ENCODE measurements at regions not wholly inside any gene's neighbourhood (a gene's known extent, or its start where the extent isn't known, plus 50 kb on each side); places are given as distances from the start of the nearest gene placed in this dataset.
A peak's percentile ranks its signal among the peaks of the same experiment; 100 is the strongest.

DNA sequence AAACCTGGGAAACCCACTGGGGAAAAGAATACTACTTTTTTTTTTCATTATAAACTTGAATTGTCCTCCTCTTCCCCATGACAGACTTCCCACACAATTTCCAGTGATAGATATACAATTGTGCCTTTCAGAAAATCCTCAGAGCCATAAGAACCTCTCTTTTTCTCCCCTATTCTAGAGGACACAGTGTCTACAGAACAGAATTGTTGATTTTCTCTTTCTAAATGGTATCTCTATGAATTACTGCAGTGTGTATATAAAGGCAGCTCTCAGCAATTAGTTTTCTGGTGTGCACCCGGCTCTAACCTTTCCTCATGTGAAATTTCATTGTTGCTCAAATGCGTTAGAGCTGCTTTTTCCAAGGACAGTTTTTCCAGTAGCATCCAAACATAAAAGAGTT lies 430.1 kb downstream of the TUSC7 start:
- H3K27me3 ChIP-seq, result no peaks in the 10 kb centered on the region
- no peak overlapping the region for H3K27ac ChIP-seq
- DNase-seq, result no peak
- no peaks in the 10 kb centered on the region for H3K36me3 ChIP-seq
- no peaks in the 10 kb centered on the region for H3K9me3 ChIP-seq
- intact Hi-C loops (cut with DNase I), result no loop called here
- H3K4me1 ChIP-seq, result no peaks in the 10 kb centered on the region
- TF ChIP-seq, protein P1, sequence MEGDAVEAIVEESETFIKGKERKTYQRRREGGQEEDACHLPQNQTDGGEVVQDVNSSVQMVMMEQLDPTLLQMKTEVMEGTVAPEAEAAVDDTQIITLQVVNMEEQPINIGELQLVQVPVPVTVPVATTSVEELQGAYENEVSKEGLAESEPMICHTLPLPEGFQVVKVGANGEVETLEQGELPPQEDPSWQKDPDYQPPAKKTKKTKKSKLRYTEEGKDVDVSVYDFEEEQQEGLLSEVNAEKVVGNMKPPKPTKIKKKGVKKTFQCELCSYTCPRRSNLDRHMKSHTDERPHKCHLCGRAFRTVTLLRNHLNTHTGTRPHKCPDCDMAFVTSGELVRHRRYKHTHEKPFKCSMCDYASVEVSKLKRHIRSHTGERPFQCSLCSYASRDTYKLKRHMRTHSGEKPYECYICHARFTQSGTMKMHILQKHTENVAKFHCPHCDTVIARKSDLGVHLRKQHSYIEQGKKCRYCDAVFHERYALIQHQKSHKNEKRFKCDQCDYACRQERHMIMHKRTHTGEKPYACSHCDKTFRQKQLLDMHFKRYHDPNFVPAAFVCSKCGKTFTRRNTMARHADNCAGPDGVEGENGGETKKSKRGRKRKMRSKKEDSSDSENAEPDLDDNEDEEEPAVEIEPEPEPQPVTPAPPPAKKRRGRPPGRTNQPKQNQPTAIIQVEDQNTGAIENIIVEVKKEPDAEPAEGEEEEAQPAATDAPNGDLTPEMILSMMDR (IDR thresholded peaks at IDR 0.05), result no peak
- no peak overlapping the region for H3K4me3 ChIP-seq
- no peak for ATAC-seq

- no peak overlapping the region for H3K27ac ChIP-seq
- H3K27me3 ChIP-seq, result no peaks in the 10 kb centered on the region
- no peak for ATAC-seq
- intact Hi-C loops (cut with DNase I), result no loop called here
- H3K36me3 ChIP-seq, result no peaks in the 10 kb centered on the region
- no peaks in the 10 kb centered on the region for H3K9me3 ChIP-seq
- H3K4me1 ChIP-seq, result no peaks in the 10 kb centered on the region
- DNase-seq, result no peak
- TF ChIP-seq, protein P1 (IDR thresholded peaks at IDR 0.05), result no peak
- no peak overlapping the region for H3K4me3 ChIP-seq
Observed at GRCh38 chr3:117141812-117142211, 432.2 kb downstream of the TUSC7 start.

GRCh38 chr3:117144853-117145252 lies 435.3 kb downstream of the TUSC7 start:
- intact Hi-C loops (cut with DNase I), result no loop called here
- H3K27me3 ChIP-seq, result no peaks in the 10 kb centered on the region
- no peaks in the 10 kb centered on the region for H3K36me3 ChIP-seq
- peak in 1 of 4 donors; percentile 7 for DNase-seq
- H3K27ac ChIP-seq, result no peak overlapping the region
- H3K4me1 ChIP-seq, result no peaks in the 10 kb centered on the region
- no peaks in the 10 kb centered on the region for H3K9me3 ChIP-seq
- TF ChIP-seq, protein P1 (IDR thresholded peaks at IDR 0.05), result no peak
- ATAC-seq, result peak; percentile 18
- H3K4me3 ChIP-seq, result no peak overlapping the region

DNA sequence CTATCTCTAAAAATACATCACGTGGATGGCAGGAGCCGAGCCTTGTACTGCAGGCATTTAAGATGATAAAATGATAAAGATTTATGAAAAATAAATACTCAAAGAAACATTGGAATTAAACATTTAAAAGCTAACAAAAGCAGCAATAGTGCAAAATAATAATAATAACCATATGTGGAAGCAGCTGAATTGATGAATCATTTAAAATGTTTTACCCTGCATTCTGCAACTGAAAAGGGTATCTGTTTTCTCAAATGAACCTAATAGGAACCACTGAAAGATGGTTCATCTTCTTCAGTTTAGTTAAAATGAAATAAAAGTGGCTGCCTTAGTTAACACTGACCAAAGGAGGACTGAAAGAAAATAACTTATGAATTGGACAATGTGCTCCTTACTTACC lies 436.1 kb downstream of the TUSC7 start:
- Histone ChIP-seq H3K36me3 (no peaks in the 10 kb centered on the region), H3K4me3 (no peak overlapping the region), H3K27ac (no peak overlapping the region), H3K4me1 (no peaks in the 10 kb centered on the region), H3K27me3 (no peaks in the 10 kb centered on the region), H3K9me3 (no peaks in the 10 kb centered on the region)
- intact Hi-C loops (cut with DNase I), result no loop called here
- no peak for DNase-seq
- TF ChIP-seq, protein P1 (IDR thresholded peaks at IDR 0.05), result no peak
- ATAC-seq, result no peak

- Histone ChIP-seq H3K4me3 (no peak overlapping the region), H3K4me1 (no peaks in the 10 kb centered on the region), H3K27me3 (no peaks in the 10 kb centered on the region), H3K36me3 (no peaks in the 10 kb centered on the region), H3K9me3 (no peaks in the 10 kb centered on the region), H3K27ac (no peak overlapping the region)
- DNase-seq (no peak), ATAC-seq (no peak)
- TF ChIP-seq, protein P1 (IDR thresholded peaks at IDR 0.05), result no peak
- intact Hi-C loops (cut with DNase I), result no loop called here
Observed at GRCh38 chr3:117146571-117146970, 437.0 kb downstream of the TUSC7 start.
